ENCODE measurements at regions not wholly inside any gene's neighbourhood (a gene's known extent, or its start where the extent isn't known, plus 50 kb on each side); places are given as distances from the start of the nearest gene placed in this dataset.
A peak's percentile ranks its signal among the peaks of the same experiment; 100 is the strongest.
"Not testable (repeated sequence)": the region's sequence is repeated elsewhere in the genome, so short reads cannot be mapped to it uniquely, and the experiment has no call there.

- no peak for TF ChIP-seq CTCF (IDR thresholded peaks at IDR 0.05; ENCODE audit: insufficient read depth, low read length, poor library complexity, severe bottlenecking)
- DNase-seq (ENCODE audit: extremely low read depth, insufficient read length), result no peak
- no peak overlapping the region for H3K4me3 ChIP-seq (replicated peaks; ENCODE audit: low read depth, low read length)
- H3K36me3 ChIP-seq (ENCODE audit: control insufficient read depth, insufficient read depth, low read length), result no peaks in the 10 kb centered on the region
- H3K27me3 ChIP-seq (replicated peaks; ENCODE audit: control insufficient read depth, insufficient read depth, low read length), result no peaks in the 10 kb centered on the region
These were observed 801.2 kb downstream of the MAT2B start for GRCh38 chr5:164306662-164307061.

GRCh38 chr5:164312801-164313200 is 807.4 kb downstream of the MAT2B start:
- DNase-seq (ENCODE audit: extremely low read depth, insufficient read length), result no peak
- Histone ChIP-seq H3K4me3 (replicated peaks; ENCODE audit: low read depth, low read length) (no peak overlapping the region), H3K36me3 (ENCODE audit: control insufficient read depth, insufficient read depth, low read length) (no peaks in the 10 kb centered on the region), H3K27me3 (replicated peaks; ENCODE audit: control insufficient read depth, insufficient read depth, low read length) (no peaks in the 10 kb centered on the region)
- no peak for TF ChIP-seq CTCF (IDR thresholded peaks at IDR 0.05; ENCODE audit: insufficient read depth, low read length, poor library complexity, severe bottlenecking)

- no peak for DNase-seq (ENCODE audit: extremely low read depth, insufficient read length)
- Histone ChIP-seq H3K27me3 (replicated peaks; ENCODE audit: control insufficient read depth, insufficient read depth, low read length) (no peaks in the 10 kb centered on the region), H3K4me3 (replicated peaks; ENCODE audit: low read depth, low read length) (no peak overlapping the region), H3K36me3 (ENCODE audit: control insufficient read depth, insufficient read depth, low read length) (no peaks in the 10 kb centered on the region)
- no peak for TF ChIP-seq CTCF (IDR thresholded peaks at IDR 0.05; ENCODE audit: insufficient read depth, low read length, poor library complexity, severe bottlenecking)
These were observed 812.3 kb downstream of the MAT2B start for GRCh38 chr5:164317676-164318075.

- no peak for DNase-seq (ENCODE audit: extremely low read depth, insufficient read length)
- no peak for TF ChIP-seq CTCF (IDR thresholded peaks at IDR 0.05; ENCODE audit: insufficient read depth, low read length, poor library complexity, severe bottlenecking)
- H3K36me3 ChIP-seq (ENCODE audit: control insufficient read depth, insufficient read depth, low read length), result no peaks in the 10 kb centered on the region
- H3K4me3 ChIP-seq (replicated peaks; ENCODE audit: low read depth, low read length), result no peak overlapping the region
- no peaks in the 10 kb centered on the region for H3K27me3 ChIP-seq (replicated peaks; ENCODE audit: control insufficient read depth, insufficient read depth, low read length)
These were observed 813.7 kb downstream of the MAT2B start for GRCh38 chr5:164319161-164319560.

- Histone ChIP-seq H3K4me3 (replicated peaks; ENCODE audit: low read depth, low read length) (no peak overlapping the region), H3K36me3 (ENCODE audit: control insufficient read depth, insufficient read depth, low read length) (no peaks in the 10 kb centered on the region), H3K27me3 (replicated peaks; ENCODE audit: control insufficient read depth, insufficient read depth, low read length) (no peaks in the 10 kb centered on the region)
- DNase-seq (ENCODE audit: extremely low read depth, insufficient read length), result no peak
- TF ChIP-seq CTCF (IDR thresholded peaks at IDR 0.05; ENCODE audit: insufficient read depth, low read length, poor library complexity, severe bottlenecking), result no peak
These were observed 818.8 kb downstream of the MAT2B start for GRCh38 chr5:164324239-164324638.

- peak; percentile 31 for TF ChIP-seq CTCF (IDR thresholded peaks at IDR 0.05; ENCODE audit: insufficient read depth, low read length, poor library complexity, severe bottlenecking)
- Histone ChIP-seq H3K36me3 (ENCODE audit: control insufficient read depth, insufficient read depth, low read length) (no peaks in the 10 kb centered on the region), H3K4me3 (replicated peaks; ENCODE audit: low read depth, low read length) (no peak overlapping the region), H3K27me3 (replicated peaks; ENCODE audit: control insufficient read depth, insufficient read depth, low read length) (no peaks in the 10 kb centered on the region)
- no peak for DNase-seq (ENCODE audit: extremely low read depth, insufficient read length)
These were observed 820.8 kb downstream of the MAT2B start for GRCh38 chr5:164326219-164326618.

- H3K27me3 ChIP-seq (replicated peaks; ENCODE audit: control insufficient read depth, insufficient read depth, low read length); H3K36me3 ChIP-seq (ENCODE audit: control insufficient read depth, insufficient read depth, low read length); DNase-seq (ENCODE audit: extremely low read depth, insufficient read length); H3K4me3 ChIP-seq (replicated peaks; ENCODE audit: low read depth, low read length): not testable (repeated sequence)
These were observed 821.7 kb downstream of the MAT2B start for GRCh38 chr5:164327166-164327565.
